ENCODE measurements at regions not wholly inside any gene's neighbourhood (a gene's known extent, or its start where the extent isn't known, plus 50 kb on each side); places are given as distances from the start of the nearest gene placed in this dataset.
A peak's percentile ranks its signal among the peaks of the same experiment; 100 is the strongest.

GRCh38 chr6:71405416-71405815 is 116.8 kb downstream of the OGFRL1 start:
- CTCF ChIA-PET, result interaction anchor here (1.6 kb wide), 1 partner anchor 77 kb away, joined by 5 read pairs; no protein-coding TSS in a partner anchor
- Histone ChIP-seq H3K27me3 (ENCODE audit: insufficient read depth, low read length) (0 out of 2 replicates have a peak, but pooled peaks cover 9% of the 10 kb centered on the region), H3K36me3 (ENCODE audit: control insufficient read depth in 1 of 2, insufficient read depth in 2 of 2, low read length in 2 of 2) (no peaks in the 10 kb centered on the region), H3K9ac (ENCODE audit: low read length) (no peak overlapping the region), H3K27ac (ENCODE audit: low read depth, low read length) (no peak overlapping the region), H3K4me3 (replicated peaks in 1 of 2; ENCODE audit: low read depth in 1 of 2, low read length in 2 of 2) (no peak overlapping the region), H3K9me3 (ENCODE audit: control insufficient read depth in 1 of 2, insufficient read depth in 1 of 2, low read depth in 1 of 2, low read length in 2 of 2) (no peaks in the 10 kb centered on the region), H4K20me1 (ENCODE audit: insufficient read depth) (no peaks in the 10 kb centered on the region), H3K4me2 (ENCODE audit: low read length) (peak overlapping the region; percentile 43; the same call in 1 of the 2 replicates), H2AFZ (ENCODE audit: low read depth, low read length, poor library complexity, severe bottlenecking) (no peak overlapping the region), H3K4me1 (ENCODE audit: control insufficient read depth in 1 of 2, insufficient read depth in 2 of 2, low read length in 2 of 2) (peaks cover 0 to 32% of the 10 kb centered on the region in 2 experiments; a peak in 2 of 4 replicates), H3K79me2 (ENCODE audit: insufficient read depth, low read length) (no peaks in the 10 kb centered on the region), H3K9me2 (ENCODE audit: insufficient read depth) (no peaks in the 10 kb centered on the region)
- no peak for TF ChIP-seq FOSL1 (IDR thresholded peaks at IDR 0.05; ENCODE audit: low read depth)
- RAD21 ChIA-PET (ENCODE audit: low non-redundant PET in 1 of 2, low total read pairs in 2 of 2, uncharacterized antibody in 2 of 2, unreplicated experiment in 2 of 2), result no interaction called here
- POLR2A ChIA-PET, result no interaction called here
- DNase-seq (ENCODE audit: low read depth, low spot score) (no peak), ATAC-seq (no peak)
- BruUV-seq (replicated peaks), result no TSS peak
- intact Hi-C loops (cut with micrococcal nuclease), result no loop called here

GRCh38 chr6:71406865-71407860 is 118.6 kb downstream of the OGFRL1 start:
- Histone ChIP-seq H4K20me1 (ENCODE audit: insufficient read depth) (no peaks in the 10 kb centered on the region), H3K4me1 (ENCODE audit: control insufficient read depth in 1 of 2, insufficient read depth in 2 of 2, low read length in 2 of 2) (peaks cover 0 to 32% of the 10 kb centered on the region in 2 experiments; a peak in 2 of 4 replicates), H3K27me3 (ENCODE audit: insufficient read depth, low read length) (0 out of 2 replicates have a peak, but pooled peaks cover 6% of the 10 kb centered on the region), H3K9me2 (ENCODE audit: insufficient read depth) (no peaks in the 10 kb centered on the region), H3K4me3 (replicated peaks in 1 of 2; ENCODE audit: low read depth in 1 of 2, low read length in 2 of 2) (no peak overlapping the region), H3K27ac (ENCODE audit: low read depth, low read length) (no peak overlapping the region), H3K36me3 (ENCODE audit: control insufficient read depth in 1 of 2, insufficient read depth in 2 of 2, low read length in 2 of 2) (no peaks in the 10 kb centered on the region), H3K79me2 (ENCODE audit: insufficient read depth, low read length) (no peaks in the 10 kb centered on the region), H3K9ac (ENCODE audit: low read length) (no peak overlapping the region), H2AFZ (ENCODE audit: low read depth, low read length, poor library complexity, severe bottlenecking) (no peak overlapping the region), H3K9me3 (ENCODE audit: control insufficient read depth in 1 of 2, insufficient read depth in 1 of 2, low read depth in 1 of 2, low read length in 2 of 2) (no peaks in the 10 kb centered on the region), H3K4me2 (ENCODE audit: low read length) (no peak overlapping the region)
- BruUV-seq (replicated peaks), result no TSS peak
- intact Hi-C loops (cut with micrococcal nuclease), result no loop called here
- ChIA-PET CTCF (no interaction called here), RAD21 (ENCODE audit: low non-redundant PET in 1 of 2, low total read pairs in 2 of 2, uncharacterized antibody in 2 of 2, unreplicated experiment in 2 of 2) (no interaction called here), POLR2A (no interaction called here)
- TF ChIP-seq JUND (IDR thresholded peaks at IDR 0.05) (no peak), FOSL1 (IDR thresholded peaks at IDR 0.05; ENCODE audit: low read depth) (no peak), TCF7L2 (IDR thresholded peaks at IDR 0.05; ENCODE audit: borderline replicate concordance, extremely low read depth, insufficient read depth, insufficient read length) (no peak), POLR2AphosphoS5 (IDR thresholded peaks at IDR 0.05; ENCODE audit: low read depth, low read length) (no peak), YY1 (IDR thresholded peaks at IDR 0.05; ENCODE audit: extremely low read depth, insufficient replicate concordance, low read depth, low read length) (no peak), CBX3 (IDR thresholded peaks at IDR 0.05; ENCODE audit: low read depth) (no peak), ZBTB33 (IDR thresholded peaks at IDR 0.05; ENCODE audit: extremely low read depth, insufficient replicate concordance, low read length) (no peak), POLR2A (IDR thresholded peaks at IDR 0.05; ENCODE audit: borderline replicate concordance, extremely low read depth, insufficient read depth, insufficient read length) (no peak), EZH2phosphoT487 (IDR thresholded peaks at IDR 0.05; ENCODE audit: borderline replicate concordance) (no peak), SRF (IDR thresholded peaks at IDR 0.05; ENCODE audit: low read depth) (no peak)
- no peak for DNase-seq (ENCODE audit: low read depth, low spot score)
- ATAC-seq, result 0 out of 2 replicates have a peak, but pooled peaks have one; percentile 32

Measured in HCT116 (cell line).